GM12864 (cell line): ENCODE measurements at regions not wholly inside any gene's neighbourhood (a gene's known extent, or its start where the extent isn't known, plus 50 kb on each side); places are given as distances from the start of the nearest gene placed in this dataset.

Experiments
- DNase-seq: peaks from one replicate; pipeline ENCODE4 v3.0.0-alpha.2; 2011; ENCODE audit warnings: low read depth
- H3K4me3 ChIP-seq: 2 replicates; pipeline ENCODE4 v1.5.1; 2011; ENCODE audit warnings: mild to moderate bottlenecking, low read depth, low read length, control low read depth
- TF ChIP-seq, protein P1 (sequence below): IDR thresholded peaks from 2 replicates; pipeline ENCODE4 v1.5.1; 2011; ENCODE audit warnings: low read depth, mild to moderate bottlenecking, moderate library complexity, low read length, control low read depth, inconsistent platforms; ENCODE audit errors: missing control alignments

DNA sequence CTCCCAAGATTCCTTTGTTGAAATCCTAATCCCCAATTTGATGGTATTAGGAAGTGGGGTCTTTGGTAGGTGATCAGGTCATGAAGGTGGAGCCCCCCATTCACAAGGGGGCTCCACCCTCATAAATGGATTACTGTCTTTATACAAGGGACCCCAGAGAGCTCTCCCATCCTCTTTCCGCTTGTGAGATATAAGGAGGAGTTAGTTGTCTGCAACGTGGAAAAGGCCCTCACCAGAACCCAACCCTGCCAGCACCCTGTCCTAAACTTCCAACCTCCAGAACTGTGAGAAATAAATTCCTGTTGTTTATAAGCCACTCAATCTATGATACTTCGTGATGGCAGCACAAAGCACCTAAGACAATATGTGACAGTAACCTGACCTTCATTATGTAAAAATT, 684.1 kb upstream of the HS6ST1 start:
- no peak overlapping the region for H3K4me3 ChIP-seq
- TF ChIP-seq, protein P1, sequence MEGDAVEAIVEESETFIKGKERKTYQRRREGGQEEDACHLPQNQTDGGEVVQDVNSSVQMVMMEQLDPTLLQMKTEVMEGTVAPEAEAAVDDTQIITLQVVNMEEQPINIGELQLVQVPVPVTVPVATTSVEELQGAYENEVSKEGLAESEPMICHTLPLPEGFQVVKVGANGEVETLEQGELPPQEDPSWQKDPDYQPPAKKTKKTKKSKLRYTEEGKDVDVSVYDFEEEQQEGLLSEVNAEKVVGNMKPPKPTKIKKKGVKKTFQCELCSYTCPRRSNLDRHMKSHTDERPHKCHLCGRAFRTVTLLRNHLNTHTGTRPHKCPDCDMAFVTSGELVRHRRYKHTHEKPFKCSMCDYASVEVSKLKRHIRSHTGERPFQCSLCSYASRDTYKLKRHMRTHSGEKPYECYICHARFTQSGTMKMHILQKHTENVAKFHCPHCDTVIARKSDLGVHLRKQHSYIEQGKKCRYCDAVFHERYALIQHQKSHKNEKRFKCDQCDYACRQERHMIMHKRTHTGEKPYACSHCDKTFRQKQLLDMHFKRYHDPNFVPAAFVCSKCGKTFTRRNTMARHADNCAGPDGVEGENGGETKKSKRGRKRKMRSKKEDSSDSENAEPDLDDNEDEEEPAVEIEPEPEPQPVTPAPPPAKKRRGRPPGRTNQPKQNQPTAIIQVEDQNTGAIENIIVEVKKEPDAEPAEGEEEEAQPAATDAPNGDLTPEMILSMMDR, result no peak
- DNase-seq, result no peak

DNA sequence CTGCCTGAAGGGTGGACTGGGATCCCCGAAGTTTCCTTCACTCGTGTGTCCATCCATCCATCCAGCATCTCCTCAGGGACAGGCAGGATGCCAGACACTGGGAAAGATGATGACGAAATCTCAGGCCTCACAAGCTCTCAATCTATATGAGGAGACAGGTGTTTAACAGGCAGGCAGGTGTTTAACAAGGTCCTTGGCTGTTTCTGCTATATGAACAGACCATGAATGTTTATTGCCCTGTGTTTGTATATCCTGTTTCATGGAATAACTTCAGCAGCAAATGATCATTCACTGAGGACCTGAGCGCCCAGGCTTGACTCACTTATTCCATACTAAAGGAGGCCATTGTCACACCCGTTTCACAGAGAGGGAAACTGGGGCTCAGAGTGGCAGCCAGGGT, 685.8 kb upstream of the HS6ST1 start:
- TF ChIP-seq, protein P1, result no peak
- H3K4me3 ChIP-seq, result no peak overlapping the region
- no peak for DNase-seq

DNA sequence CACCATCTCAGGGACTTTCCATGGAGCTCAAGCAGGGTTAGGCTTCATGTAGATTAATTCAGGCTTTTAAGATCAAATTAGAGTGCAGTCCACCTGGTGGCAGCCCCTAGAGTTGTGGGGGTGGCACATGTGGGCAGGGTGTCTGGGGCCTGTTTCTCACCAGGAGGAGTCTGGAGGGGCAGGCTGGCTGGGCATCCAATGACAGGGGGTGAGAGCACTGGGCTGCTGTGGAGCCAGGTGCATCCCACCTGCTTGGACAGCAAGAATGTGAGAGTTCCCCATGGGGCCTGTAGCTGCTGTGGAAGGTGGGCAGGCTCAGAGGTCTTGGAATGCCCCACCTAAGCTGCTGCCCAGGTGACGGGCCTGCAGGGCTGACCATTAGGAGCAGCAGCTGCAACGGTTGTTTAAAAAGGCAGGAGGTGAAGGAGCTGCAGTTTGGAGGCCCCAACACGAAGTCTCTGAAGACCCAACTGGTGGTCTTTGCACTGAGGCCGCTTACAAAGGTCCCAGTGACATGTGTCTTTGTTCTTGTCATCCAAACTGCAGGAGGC, 686.3 kb upstream of the HS6ST1 start:
- TF ChIP-seq, protein P1, result no peak
- DNase-seq, result no peak
- no peak overlapping the region for H3K4me3 ChIP-seq

DNA sequence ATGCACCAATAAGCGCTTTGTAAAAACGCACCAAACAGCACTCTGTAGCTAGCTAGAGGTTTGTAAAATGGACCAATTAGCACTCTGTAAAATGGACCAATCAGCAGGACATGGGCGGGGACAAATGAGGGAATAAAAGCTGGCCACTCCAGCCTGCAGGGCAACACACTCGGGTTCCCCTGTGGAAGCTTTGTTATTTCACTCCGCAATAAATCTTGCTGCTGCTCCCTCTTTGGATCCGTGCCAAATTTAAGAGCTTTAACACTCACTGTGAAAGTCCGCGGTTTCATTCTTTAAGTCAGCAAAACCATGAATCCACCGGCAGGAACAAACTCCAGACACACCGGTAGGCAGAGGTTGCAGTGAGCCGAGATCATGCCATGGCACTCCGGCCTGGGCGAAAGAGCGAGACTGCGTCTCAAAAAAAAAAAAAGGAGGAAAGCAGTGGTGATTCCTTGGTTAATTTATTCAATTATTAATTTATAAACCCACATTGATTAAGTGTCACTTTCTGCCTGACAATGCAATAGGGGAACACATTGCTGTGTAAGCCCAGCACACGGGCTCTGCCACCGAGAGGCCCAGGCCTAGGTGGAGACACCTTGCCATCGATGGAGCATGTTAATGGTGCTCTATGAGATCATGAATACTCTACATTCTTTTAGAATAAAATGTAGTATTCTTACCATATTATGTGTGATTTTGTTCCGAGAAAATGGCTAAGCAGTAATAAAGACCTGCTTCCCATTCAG, 687.6 kb upstream of the HS6ST1 start:
- TF ChIP-seq, protein P1, result no peak
- H3K4me3 ChIP-seq, result no peak overlapping the region
- DNase-seq, result no peak

DNA sequence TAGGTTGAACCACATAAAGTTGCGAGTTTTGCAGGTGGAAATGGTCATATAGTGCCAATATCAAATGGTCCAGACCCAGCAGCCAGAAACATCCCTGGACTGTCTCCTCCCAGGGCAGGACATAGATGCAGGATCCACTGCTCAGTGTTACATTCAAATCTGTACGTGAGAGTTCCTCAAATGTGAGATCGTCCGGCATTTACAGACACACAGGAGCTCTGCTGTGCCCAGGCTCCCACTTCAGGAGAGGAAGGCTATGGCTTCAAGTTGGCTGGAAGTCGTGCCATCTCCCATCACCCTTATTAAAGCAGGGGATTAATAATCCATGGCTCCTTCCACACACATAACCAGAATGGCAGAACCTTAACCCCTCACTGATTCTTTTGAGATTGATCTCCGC, 688.2 kb upstream of the HS6ST1 start:
- H3K4me3 ChIP-seq, result no peak overlapping the region
- no peak for DNase-seq
- TF ChIP-seq, protein P1, result no peak

DNA sequence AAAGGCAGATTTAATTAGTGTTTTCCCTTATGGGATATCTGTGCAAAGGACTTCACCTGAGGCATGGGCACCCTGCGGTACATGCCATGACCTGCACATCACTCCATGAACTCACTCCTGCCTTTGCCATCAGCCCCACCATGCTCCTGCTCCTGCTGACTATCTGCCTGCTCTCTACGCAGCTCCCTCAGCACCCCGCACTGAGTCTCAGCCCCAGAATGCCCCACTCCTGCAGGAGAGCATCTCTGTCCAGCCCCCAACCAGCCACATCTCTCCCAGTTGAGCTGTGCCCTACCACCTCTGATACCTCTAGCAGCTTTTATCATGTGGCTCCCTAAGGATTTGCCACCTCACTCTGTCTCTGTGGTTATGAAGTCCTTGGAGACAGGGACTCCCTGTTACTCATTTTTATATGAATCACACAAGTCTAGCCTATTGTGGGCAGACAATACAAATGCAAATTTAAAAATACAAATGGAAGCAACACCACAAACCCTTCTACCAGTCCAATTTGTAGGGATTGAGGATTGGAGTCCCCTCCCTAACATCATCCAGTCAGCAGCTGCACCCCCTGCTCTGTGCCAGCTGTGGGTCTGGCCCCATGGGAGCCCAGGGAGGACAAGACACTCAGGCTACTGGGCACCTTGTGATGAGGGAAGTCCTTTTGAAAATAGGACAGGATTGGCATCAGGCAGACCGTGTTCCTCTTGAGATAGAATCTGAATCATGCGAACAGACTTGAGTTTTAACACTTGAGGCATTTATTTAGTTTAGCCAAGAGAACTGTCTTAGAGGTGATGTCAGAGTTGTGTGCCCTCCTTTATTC, 689.6 kb upstream of the HS6ST1 start:
- TF ChIP-seq, protein P1, result no peak
- DNase-seq, result no peak
- no peak overlapping the region for H3K4me3 ChIP-seq
